Esophagus muscularis mucosa (tissue), 4 donors: ENCODE measurements at regions not wholly inside any gene's neighbourhood (a gene's known extent, or its start where the extent isn't known, plus 50 kb on each side); places are given as distances from the start of the nearest gene placed in this dataset.

Source experiments
- EP300 ChIP-seq: sonication (generic); formaldehyde crosslinking; IDR thresholded peaks from one replicate; pipeline ENCODE4 v1.6.1; 2017; ENCODE audit warnings: antibody characterized with exemption
- POLR2A ChIP-seq: fragments of 450-650 bp; IDR thresholded peaks from one replicate; pipeline ENCODE4 v1.6.1; 2017; ENCODE audit warnings: antibody characterized with exemption, moderate library complexity, mild to moderate bottlenecking, low read depth
- POLR2AphosphoS5 ChIP-seq, 2 donors: sonication (generic); formaldehyde crosslinking; IDR thresholded peaks; one replicate each; pipeline ENCODE4 v1.6.1; 2017; ENCODE audit warnings: antibody characterized with exemption in 2 of 2
- TF ChIP-seq, protein P1 (sequence below), 3 experiments: fragments of 200-600 bp in 2 of 3; fragments of 450-650 bp in 1 of 3; sonication (generic) in 2 of 3; IDR thresholded peaks; one replicate each; pipeline ENCODE4 v1.5.1; 2017 to 2019; ENCODE audit warnings: antibody characterized with exemption in 3 of 3, mild to moderate bottlenecking in 2 of 3, moderate library complexity in 1 of 3

DNA sequence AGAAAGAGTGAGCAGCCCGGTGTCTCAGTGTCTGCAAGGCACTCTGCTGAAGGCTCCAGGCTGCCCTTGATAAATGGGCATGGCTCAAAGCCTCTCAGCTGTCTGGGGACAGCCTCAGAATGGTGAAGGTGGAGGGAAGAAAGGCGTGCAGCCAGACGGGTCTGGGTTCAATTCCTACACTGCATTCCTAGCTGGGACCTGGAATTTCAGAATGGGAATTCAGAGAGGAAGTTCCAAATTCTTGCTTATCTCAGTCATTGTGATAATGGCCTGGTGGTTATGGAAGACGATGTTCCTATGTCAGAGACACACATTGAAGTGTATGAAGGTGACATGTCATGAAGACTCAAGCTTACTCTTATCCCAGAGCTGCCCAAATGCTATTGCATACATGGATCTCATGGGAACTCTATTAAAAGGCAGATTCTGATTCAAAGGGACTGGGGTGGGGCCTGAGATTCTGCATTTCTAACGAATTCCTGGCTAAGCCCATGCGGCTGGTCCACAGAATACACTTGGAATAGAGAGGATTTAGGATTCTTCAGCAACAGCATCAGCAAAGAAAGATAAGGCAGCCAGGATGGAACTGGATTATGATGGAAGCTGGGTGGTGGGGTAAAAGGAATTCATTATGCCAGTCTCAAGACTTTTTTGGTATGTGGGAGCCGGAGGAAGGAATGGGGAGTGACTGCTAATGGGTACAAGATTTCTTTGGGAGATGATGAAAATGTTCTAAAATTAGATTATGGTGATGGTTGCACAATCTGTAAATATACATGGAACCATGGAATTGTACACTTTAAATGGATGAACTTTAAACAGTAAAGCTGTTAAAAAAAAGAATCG is 82.6 kb upstream of the ZMIZ1 start:
- TF ChIP-seq, protein P1, sequence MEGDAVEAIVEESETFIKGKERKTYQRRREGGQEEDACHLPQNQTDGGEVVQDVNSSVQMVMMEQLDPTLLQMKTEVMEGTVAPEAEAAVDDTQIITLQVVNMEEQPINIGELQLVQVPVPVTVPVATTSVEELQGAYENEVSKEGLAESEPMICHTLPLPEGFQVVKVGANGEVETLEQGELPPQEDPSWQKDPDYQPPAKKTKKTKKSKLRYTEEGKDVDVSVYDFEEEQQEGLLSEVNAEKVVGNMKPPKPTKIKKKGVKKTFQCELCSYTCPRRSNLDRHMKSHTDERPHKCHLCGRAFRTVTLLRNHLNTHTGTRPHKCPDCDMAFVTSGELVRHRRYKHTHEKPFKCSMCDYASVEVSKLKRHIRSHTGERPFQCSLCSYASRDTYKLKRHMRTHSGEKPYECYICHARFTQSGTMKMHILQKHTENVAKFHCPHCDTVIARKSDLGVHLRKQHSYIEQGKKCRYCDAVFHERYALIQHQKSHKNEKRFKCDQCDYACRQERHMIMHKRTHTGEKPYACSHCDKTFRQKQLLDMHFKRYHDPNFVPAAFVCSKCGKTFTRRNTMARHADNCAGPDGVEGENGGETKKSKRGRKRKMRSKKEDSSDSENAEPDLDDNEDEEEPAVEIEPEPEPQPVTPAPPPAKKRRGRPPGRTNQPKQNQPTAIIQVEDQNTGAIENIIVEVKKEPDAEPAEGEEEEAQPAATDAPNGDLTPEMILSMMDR (IDR thresholded peaks at IDR 0.05): no peak
- TF ChIP-seq POLR2A: no peak
- TF ChIP-seq EP300: no peak
- TF ChIP-seq POLR2AphosphoS5 (IDR thresholded peaks at IDR 0.05): no peak
